OCI-LY1 (cell line): ENCODE measurements at regions not wholly inside any gene's neighbourhood (a gene's known extent, or its start where the extent isn't known, plus 50 kb on each side); places are given as distances from the start of the nearest gene placed in this dataset.

ENCODE experiments used
- H2AFZ ChIP-seq: fragments of 200-600 bp; sonication (generic), shearing (Covaris generic); 2 replicates; pipeline ENCODE4 v1.6.0; 2014; ENCODE audit warnings: antibody characterized with exemption, mild to moderate bottlenecking, low read length
- H3F3A ChIP-seq: fragments of 200-600 bp; sonication (generic), shearing (Covaris generic); 2 replicates; pipeline ENCODE4 v1.6.0; 2014; ENCODE audit warnings: mild to moderate bottlenecking, antibody characterized with exemption, low read length, moderate library complexity; ENCODE audit not compliant: insufficient read depth
- H3K27ac ChIP-seq: fragments of 200-600 bp; sonication (generic); 2 replicates; pipeline ENCODE4 v1.5.1; 2014; ENCODE audit warnings: low read length, mixed run types, mild to moderate bottlenecking, low read depth; ENCODE audit not compliant: poor library complexity, severe bottlenecking
- H3K27me3 ChIP-seq: fragments of 200-600 bp; sonication (generic); 2 replicates; pipeline ENCODE4 v1.6.0; 2014; ENCODE audit warnings: antibody characterized with exemption, mild to moderate bottlenecking, low read length, moderate library complexity; ENCODE audit not compliant: insufficient read depth
- H3K36me3 ChIP-seq: fragments of 200-600 bp; sonication (generic); 2 replicates; pipeline ENCODE4 v1.6.1; 2014; ENCODE audit warnings: mild to moderate bottlenecking, antibody characterized with exemption, low read length, moderate library complexity, mixed read lengths; ENCODE audit not compliant: insufficient read depth
- H3K4me1 ChIP-seq: fragments of 200-600 bp; sonication (generic); 2 replicates; pipeline ENCODE4 v1.5.1; 2014; ENCODE audit warnings: mild to moderate bottlenecking, low read length, moderate library complexity; ENCODE audit not compliant: insufficient read depth, severe bottlenecking
- H3K4me2 ChIP-seq: fragments of 200-600 bp; sonication (generic), shearing (Covaris generic); 2 replicates; pipeline ENCODE4 v1.6.1; 2014; ENCODE audit warnings: low read length
- H3K4me3 ChIP-seq: fragments of 200-600 bp; sonication (generic); 2 replicates; pipeline ENCODE4 v1.5.1; 2014; ENCODE audit warnings: low read length, low read depth, mild to moderate bottlenecking, mixed read lengths; ENCODE audit not compliant: poor library complexity, severe bottlenecking
- H3K79me2 ChIP-seq: fragments of 200-600 bp; shearing (Covaris generic); 2 replicates; pipeline ENCODE4 v1.6.1; 2016; ENCODE audit warnings: mixed run types, low read length, mixed read lengths; ENCODE audit not compliant: insufficient read depth
- H3K9ac ChIP-seq: fragments of 200-600 bp; sonication (generic), shearing (Covaris generic); 2 replicates; pipeline ENCODE4 v1.6.1; 2014; ENCODE audit warnings: mild to moderate bottlenecking, low read length, mixed read lengths
- H3K9me2 ChIP-seq: fragments of 200-600 bp; sonication (generic), shearing (Covaris generic); 2 replicates; pipeline ENCODE4 v1.6.1; 2014; ENCODE audit warnings: low read depth, mild to moderate bottlenecking, low read length, mixed read lengths
- H3K9me3 ChIP-seq: fragments of 200-600 bp; shearing (Covaris generic); 2 replicates; pipeline ENCODE4 v1.6.1; 2014; ENCODE audit warnings: low read length, mixed read lengths
- H4K20me1 ChIP-seq: fragments of 200-600 bp; sonication (generic), shearing (Covaris generic); 2 replicates; pipeline ENCODE4 v1.6.0; 2016; ENCODE audit warnings: mild to moderate bottlenecking, low read length; ENCODE audit not compliant: insufficient read depth
- CTCF ChIP-seq: fragments of 200-600 bp; sonication (generic), shearing (Covaris generic); IDR thresholded peaks from 2 replicates; pipeline ENCODE4 v1.5.1; 2017; ENCODE audit warnings: mild to moderate bottlenecking, antibody characterized with exemption, low read length, moderate library complexity, mixed read lengths
- EZH2 ChIP-seq: fragments of 200-600 bp; sonication (generic), shearing (Covaris generic); IDR thresholded peaks from 2 replicates; pipeline ENCODE4 v1.8.0; 2017; ENCODE audit warnings: borderline replicate concordance, mixed run types, mild to moderate bottlenecking, antibody characterized with exemption, low read length, moderate library complexity, mixed read lengths

GRCh38 chr14:87205811-87206210 is 787.2 kb downstream of the GALC start:
- H3K27me3 ChIP-seq, result no peaks in the 10 kb centered on the region
- H3K4me1 ChIP-seq, result no peaks in the 10 kb centered on the region
- no peaks in the 10 kb centered on the region for H3K9me2 ChIP-seq
- H2AFZ ChIP-seq, result no peak overlapping the region
- no peak overlapping the region for H3K4me2 ChIP-seq
- no peak overlapping the region for H3K4me3 ChIP-seq
- no peak overlapping the region for H3K9ac ChIP-seq
- H3F3A ChIP-seq, result no peaks in the 10 kb centered on the region
- no peak overlapping the region for H3K27ac ChIP-seq
- no peaks in the 10 kb centered on the region for H4K20me1 ChIP-seq
- no peaks in the 10 kb centered on the region for H3K9me3 ChIP-seq
- TF ChIP-seq EZH2 (no peak), CTCF (no peak)
- H3K36me3 ChIP-seq, result no peaks in the 10 kb centered on the region
- no peaks in the 10 kb centered on the region for H3K79me2 ChIP-seq

GRCh38 chr14:87203346-87203745 is 789.6 kb downstream of the GALC start:
- Histone ChIP-seq H3K9ac (no peak overlapping the region), H3K79me2 (no peaks in the 10 kb centered on the region), H3K4me1 (no peaks in the 10 kb centered on the region), H3K9me3 (no peaks in the 10 kb centered on the region), H3K9me2 (no peaks in the 10 kb centered on the region), H3K27me3 (no peaks in the 10 kb centered on the region), H3K36me3 (no peaks in the 10 kb centered on the region), H3F3A (no peaks in the 10 kb centered on the region), H2AFZ (no peak overlapping the region), H3K27ac (no peak overlapping the region), H3K4me2 (no peak overlapping the region), H3K4me3 (no peak overlapping the region), H4K20me1 (no peaks in the 10 kb centered on the region)
- no peak for TF ChIP-seq EZH2
- TF ChIP-seq CTCF, result no peak

- no peaks in the 10 kb centered on the region for H3K9me3 ChIP-seq
- H3K9ac ChIP-seq, result no peak overlapping the region
- H3K79me2 ChIP-seq, result no peaks in the 10 kb centered on the region
- no peak for TF ChIP-seq CTCF
- TF ChIP-seq EZH2, result no peak
- H3F3A ChIP-seq, result no peaks in the 10 kb centered on the region
- H3K4me3 ChIP-seq, result no peak overlapping the region
- no peak overlapping the region for H2AFZ ChIP-seq
- H4K20me1 ChIP-seq, result no peaks in the 10 kb centered on the region
- H3K27ac ChIP-seq, result no peak overlapping the region
- H3K36me3 ChIP-seq, result no peaks in the 10 kb centered on the region
- no peaks in the 10 kb centered on the region for H3K27me3 ChIP-seq
- no peaks in the 10 kb centered on the region for H3K4me1 ChIP-seq
- no peaks in the 10 kb centered on the region for H3K9me2 ChIP-seq
- no peak overlapping the region for H3K4me2 ChIP-seq
Observed at GRCh38 chr14:87199381-87199780, 793.6 kb downstream of the GALC start.
